ENCODE measurements at regions not wholly inside any gene's neighbourhood (a gene's known extent, or its start where the extent isn't known, plus 50 kb on each side); places are given as distances from the start of the nearest gene placed in this dataset.

DNA sequence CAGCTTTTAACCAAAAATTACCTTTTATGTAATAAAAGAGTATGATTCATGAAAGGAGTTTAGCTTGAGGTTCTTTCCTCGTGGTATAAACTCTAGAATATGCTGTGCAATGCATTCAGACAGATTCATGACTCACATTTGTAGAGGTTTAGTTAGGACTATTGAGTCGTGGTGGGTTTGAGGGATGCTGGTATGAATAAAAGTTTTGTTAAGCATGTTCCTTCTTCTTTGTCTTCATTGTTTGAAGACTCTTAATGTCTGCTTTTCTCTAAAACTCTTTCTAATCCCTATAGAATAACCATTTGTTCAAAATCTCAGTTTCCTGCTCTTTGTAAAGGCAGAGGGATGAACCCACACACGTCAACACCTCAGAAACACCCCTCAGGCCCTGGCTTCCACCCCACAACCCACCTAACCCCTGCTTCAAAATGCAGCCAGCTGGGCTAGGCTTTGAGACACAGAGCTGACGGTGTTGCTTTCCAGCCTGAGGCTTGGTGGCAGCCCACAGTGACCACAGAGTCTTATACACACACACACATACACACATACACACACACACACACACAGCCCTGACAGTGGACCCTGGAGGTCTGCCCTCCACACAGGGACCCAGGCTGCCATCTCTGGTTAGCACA, 69.0 kb upstream of the IRX1 start:
- Histone ChIP-seq H3K79me2 (ENCODE audit: low read length) (no peaks in the 10 kb centered on the region), H3K9ac (ENCODE audit: low read length) (no peak overlapping the region), H3K4me2 (ENCODE audit: low read depth, low read length, poor library complexity, severe bottlenecking) (no peak overlapping the region), H2AFZ (ENCODE audit: low read length) (no peak overlapping the region), H3K27me3 (ENCODE audit: low read length) (no peaks in the 10 kb centered on the region), H3K4me3 (ENCODE audit: low read length) (no peak overlapping the region), H3K27ac (ENCODE audit: low read length) (no peak overlapping the region), H3K4me1 (ENCODE audit: low read length) (no peaks in the 10 kb centered on the region), H3K9me3 (ENCODE audit: low read length) (peaks cover 28% of the 10 kb centered on the region), H3K9me2 (replicated peaks; ENCODE audit: insufficient read depth, low read length) (no peaks in the 10 kb centered on the region), H4K20me1 (ENCODE audit: insufficient read depth, low read depth, low read length) (no peaks in the 10 kb centered on the region), H3K36me3 (ENCODE audit: insufficient read depth, low read length) (no peaks in the 10 kb centered on the region)
- DNase-seq = no peak

DNA sequence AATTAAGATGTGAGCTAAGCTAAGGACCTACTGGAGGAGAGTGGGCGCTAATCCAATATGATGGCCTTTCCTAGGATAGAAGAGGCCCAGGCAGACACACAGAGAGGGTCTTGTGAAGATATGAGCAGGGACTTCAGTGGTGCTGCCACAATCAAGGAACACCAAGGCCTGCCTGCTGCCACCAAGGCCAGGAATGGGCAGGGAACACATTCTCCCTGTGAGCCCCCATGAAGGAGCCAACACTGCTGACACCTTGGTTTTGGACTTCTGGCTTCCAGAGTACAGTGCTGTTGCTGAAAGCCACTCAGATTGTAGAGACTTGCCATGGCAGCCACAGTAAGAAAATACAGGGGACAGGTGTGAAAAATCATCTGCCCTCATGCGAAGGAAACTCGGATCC, 73.1 kb upstream of the IRX1 start:
- Histone ChIP-seq H3K9me2 (replicated peaks; ENCODE audit: insufficient read depth, low read length) (no peaks in the 10 kb centered on the region), H3K4me1 (ENCODE audit: low read length) (no peaks in the 10 kb centered on the region), H4K20me1 (ENCODE audit: insufficient read depth, low read depth, low read length) (no peaks in the 10 kb centered on the region), H3K4me3 (ENCODE audit: low read length) (no peak overlapping the region), H3K27me3 (ENCODE audit: low read length) (no peaks in the 10 kb centered on the region), H3K79me2 (ENCODE audit: low read length) (no peaks in the 10 kb centered on the region), H3K9ac (ENCODE audit: low read length) (no peak overlapping the region), H2AFZ (ENCODE audit: low read length) (no peak overlapping the region), H3K9me3 (ENCODE audit: low read length) (peaks cover 30% of the 10 kb centered on the region), H3K4me2 (ENCODE audit: low read depth, low read length, poor library complexity, severe bottlenecking) (no peak overlapping the region), H3K27ac (ENCODE audit: low read length) (no peak overlapping the region), H3K36me3 (ENCODE audit: insufficient read depth, low read length) (no peaks in the 10 kb centered on the region)
- DNase-seq = no peak

DNA sequence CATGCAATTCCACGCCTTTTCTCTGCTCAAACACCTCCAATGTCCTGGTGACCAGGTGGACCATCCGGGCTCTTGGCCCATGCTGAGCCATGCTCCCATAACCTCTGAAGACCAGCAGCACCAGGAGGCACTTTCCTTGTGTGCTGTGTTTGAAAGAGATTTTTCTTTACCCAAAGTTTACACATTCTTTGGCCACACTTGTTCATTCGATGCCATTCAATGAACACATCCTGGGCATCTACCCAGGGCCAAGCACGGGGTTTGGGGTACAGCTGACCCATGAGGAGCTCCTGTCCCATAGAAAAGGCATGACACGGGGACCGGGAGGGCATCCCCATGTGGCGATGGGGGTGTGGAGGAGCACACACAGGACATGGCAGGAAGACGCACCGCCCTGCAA, 77.1 kb upstream of the IRX1 start:
- Histone ChIP-seq H3K36me3 (ENCODE audit: insufficient read depth, low read length) (no peaks in the 10 kb centered on the region), H3K9ac (ENCODE audit: low read length) (no peak overlapping the region), H3K4me2 (ENCODE audit: low read depth, low read length, poor library complexity, severe bottlenecking) (no peak overlapping the region), H3K4me1 (ENCODE audit: low read length) (no peaks in the 10 kb centered on the region), H2AFZ (ENCODE audit: low read length) (no peak overlapping the region), H3K27me3 (ENCODE audit: low read length) (no peaks in the 10 kb centered on the region), H3K4me3 (ENCODE audit: low read length) (no peak overlapping the region), H3K9me3 (ENCODE audit: low read length) (peaks cover 13% of the 10 kb centered on the region), H4K20me1 (ENCODE audit: insufficient read depth, low read depth, low read length) (no peaks in the 10 kb centered on the region), H3K79me2 (ENCODE audit: low read length) (no peaks in the 10 kb centered on the region), H3K27ac (ENCODE audit: low read length) (no peak overlapping the region), H3K9me2 (replicated peaks; ENCODE audit: insufficient read depth, low read length) (no peaks in the 10 kb centered on the region)
- no peak for DNase-seq

DNA sequence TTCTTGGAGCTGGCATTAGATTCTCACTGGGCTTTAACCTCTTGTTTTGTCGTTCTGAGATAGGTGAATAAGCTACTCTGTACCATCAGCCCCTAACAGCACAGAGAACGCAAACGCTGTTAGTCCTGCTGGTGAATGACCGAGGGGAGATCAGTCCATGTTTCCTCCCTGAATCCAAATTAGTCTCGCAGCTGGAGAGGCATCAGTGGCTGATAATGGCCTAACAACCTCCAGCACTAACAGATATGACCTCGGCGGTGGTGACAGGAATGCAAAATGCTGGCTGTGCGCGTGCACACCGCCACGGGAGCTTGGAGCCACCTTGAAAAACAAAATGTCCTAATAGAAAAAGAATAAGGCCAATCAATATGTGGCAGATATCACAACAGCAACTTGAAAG, 77.6 kb upstream of the IRX1 start:
- no peak overlapping the region for H3K27ac ChIP-seq (ENCODE audit: low read length)
- no peak overlapping the region for H3K4me2 ChIP-seq (ENCODE audit: low read depth, low read length, poor library complexity, severe bottlenecking)
- no peaks in the 10 kb centered on the region for H3K9me2 ChIP-seq (replicated peaks; ENCODE audit: insufficient read depth, low read length)
- no peak overlapping the region for H3K4me3 ChIP-seq (ENCODE audit: low read length)
- H2AFZ ChIP-seq (ENCODE audit: low read length) = no peak overlapping the region
- H3K36me3 ChIP-seq (ENCODE audit: insufficient read depth, low read length) = no peaks in the 10 kb centered on the region
- H3K9me3 ChIP-seq (ENCODE audit: low read length) = peaks cover 12% of the 10 kb centered on the region
- H3K4me1 ChIP-seq (ENCODE audit: low read length) = no peaks in the 10 kb centered on the region
- no peak for DNase-seq
- H3K9ac ChIP-seq (ENCODE audit: low read length) = no peak overlapping the region
- no peaks in the 10 kb centered on the region for H3K27me3 ChIP-seq (ENCODE audit: low read length)
- no peaks in the 10 kb centered on the region for H3K79me2 ChIP-seq (ENCODE audit: low read length)
- no peaks in the 10 kb centered on the region for H4K20me1 ChIP-seq (ENCODE audit: insufficient read depth, low read depth, low read length)

DNA sequence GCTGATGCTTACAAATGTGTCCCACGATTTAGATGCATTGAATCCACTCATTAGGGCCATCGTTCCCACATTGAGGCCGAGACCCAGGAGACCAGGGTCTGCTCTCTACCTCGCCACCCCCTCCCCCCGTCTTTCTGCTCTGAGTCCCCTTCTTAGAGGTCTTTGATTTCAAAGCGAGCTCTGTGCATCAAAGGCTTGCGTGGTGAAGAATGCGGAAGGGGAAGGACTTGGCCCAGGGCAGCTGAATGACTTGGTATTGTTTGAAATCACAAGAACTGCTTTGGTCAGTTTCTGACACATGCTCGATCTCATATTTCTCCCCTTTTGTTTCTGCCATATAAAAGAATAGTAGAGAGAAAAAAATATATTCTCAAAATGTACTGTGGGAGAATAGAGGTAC, 78.3 kb upstream of the IRX1 start:
- Histone ChIP-seq H3K9me3 (ENCODE audit: low read length) (peaks cover 12% of the 10 kb centered on the region), H3K36me3 (ENCODE audit: insufficient read depth, low read length) (no peaks in the 10 kb centered on the region), H4K20me1 (ENCODE audit: insufficient read depth, low read depth, low read length) (no peaks in the 10 kb centered on the region), H3K9ac (ENCODE audit: low read length) (no peak overlapping the region), H3K27me3 (ENCODE audit: low read length) (no peaks in the 10 kb centered on the region), H3K4me2 (ENCODE audit: low read depth, low read length, poor library complexity, severe bottlenecking) (no peak overlapping the region), H2AFZ (ENCODE audit: low read length) (no peak overlapping the region), H3K4me3 (ENCODE audit: low read length) (no peak overlapping the region), H3K4me1 (ENCODE audit: low read length) (no peaks in the 10 kb centered on the region), H3K27ac (ENCODE audit: low read length) (no peak overlapping the region), H3K9me2 (replicated peaks; ENCODE audit: insufficient read depth, low read length) (no peaks in the 10 kb centered on the region), H3K79me2 (ENCODE audit: low read length) (no peaks in the 10 kb centered on the region)
- DNase-seq = no peak

DNA sequence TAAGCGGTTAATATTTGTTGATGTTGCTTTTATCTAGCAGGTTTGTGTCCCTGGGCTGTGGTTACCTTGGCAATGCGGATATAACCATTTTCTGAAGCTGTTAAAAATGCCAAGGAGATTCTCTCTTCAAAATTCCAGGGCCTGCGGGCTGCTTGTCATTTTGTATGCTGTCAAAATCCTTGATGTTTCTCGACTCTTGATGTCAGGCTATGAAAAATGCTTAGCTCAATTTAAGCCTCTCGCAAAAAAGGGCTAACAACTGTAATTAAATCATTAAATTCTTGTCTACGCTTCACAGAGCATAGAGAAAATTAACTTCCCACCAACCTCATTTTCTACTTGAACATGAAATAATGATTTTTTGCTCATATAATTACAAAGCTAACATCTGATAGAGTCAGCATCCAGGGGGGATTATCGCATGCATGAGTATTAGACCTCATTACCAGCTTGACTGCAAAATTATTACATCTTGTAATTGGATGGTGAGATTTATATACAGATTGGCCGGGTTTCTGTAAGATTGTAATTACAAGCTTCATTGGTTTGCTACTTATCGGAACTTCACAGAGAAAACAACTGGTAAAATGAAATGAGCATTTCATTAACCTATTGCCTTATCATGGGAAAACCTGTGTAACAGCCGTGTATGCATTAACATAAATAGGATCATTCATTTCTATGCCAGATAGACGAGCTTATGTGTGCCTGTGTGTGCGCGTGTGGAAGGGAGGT, 83.1 kb upstream of the IRX1 start:
- Histone ChIP-seq H3K9me3 (ENCODE audit: low read length) (peaks cover 15% of the 10 kb centered on the region), H3K27ac (ENCODE audit: low read length) (no peak overlapping the region), H3K4me1 (ENCODE audit: low read length) (no peaks in the 10 kb centered on the region), H2AFZ (ENCODE audit: low read length) (no peak overlapping the region), H3K9ac (ENCODE audit: low read length) (no peak overlapping the region), H3K4me3 (ENCODE audit: low read length) (no peak overlapping the region), H4K20me1 (ENCODE audit: insufficient read depth, low read depth, low read length) (no peaks in the 10 kb centered on the region), H3K36me3 (ENCODE audit: insufficient read depth, low read length) (no peaks in the 10 kb centered on the region), H3K27me3 (ENCODE audit: low read length) (no peaks in the 10 kb centered on the region), H3K9me2 (replicated peaks; ENCODE audit: insufficient read depth, low read length) (no peaks in the 10 kb centered on the region), H3K79me2 (ENCODE audit: low read length) (no peaks in the 10 kb centered on the region), H3K4me2 (ENCODE audit: low read depth, low read length, poor library complexity, severe bottlenecking) (no peak overlapping the region)
- DNase-seq = no peak

DNA sequence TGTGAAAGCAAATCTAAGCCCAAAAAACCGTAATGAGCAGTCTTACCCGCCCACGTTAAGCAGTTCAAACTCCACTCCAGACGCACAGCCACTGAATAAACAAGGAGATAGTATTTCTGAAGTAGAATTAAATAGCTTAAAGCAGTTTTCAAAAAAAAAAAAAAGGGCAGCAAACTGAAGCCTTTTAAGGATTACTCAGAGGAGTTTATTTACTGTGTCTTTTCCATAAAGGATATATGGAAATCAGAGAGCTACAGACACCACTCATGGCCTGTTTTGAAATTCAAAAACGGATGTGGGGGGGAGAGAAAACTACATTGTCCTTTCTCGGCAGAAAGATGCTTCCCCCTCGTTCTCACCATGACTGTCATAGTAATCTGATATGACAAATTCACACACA, 83.7 kb upstream of the IRX1 start:
- no peak for DNase-seq
- H3K9me3 ChIP-seq (ENCODE audit: low read length) = peaks cover 14% of the 10 kb centered on the region
- no peaks in the 10 kb centered on the region for H3K4me1 ChIP-seq (ENCODE audit: low read length)
- H3K9ac ChIP-seq (ENCODE audit: low read length) = no peak overlapping the region
- no peak overlapping the region for H3K27ac ChIP-seq (ENCODE audit: low read length)
- no peaks in the 10 kb centered on the region for H3K27me3 ChIP-seq (ENCODE audit: low read length)
- H3K9me2 ChIP-seq (replicated peaks; ENCODE audit: insufficient read depth, low read length) = no peaks in the 10 kb centered on the region
- H3K36me3 ChIP-seq (ENCODE audit: insufficient read depth, low read length) = no peaks in the 10 kb centered on the region
- no peaks in the 10 kb centered on the region for H3K79me2 ChIP-seq (ENCODE audit: low read length)
- no peak overlapping the region for H3K4me2 ChIP-seq (ENCODE audit: low read depth, low read length, poor library complexity, severe bottlenecking)
- H3K4me3 ChIP-seq (ENCODE audit: low read length) = no peak overlapping the region
- no peak overlapping the region for H2AFZ ChIP-seq (ENCODE audit: low read length)
- no peaks in the 10 kb centered on the region for H4K20me1 ChIP-seq (ENCODE audit: insufficient read depth, low read depth, low read length)

DNA sequence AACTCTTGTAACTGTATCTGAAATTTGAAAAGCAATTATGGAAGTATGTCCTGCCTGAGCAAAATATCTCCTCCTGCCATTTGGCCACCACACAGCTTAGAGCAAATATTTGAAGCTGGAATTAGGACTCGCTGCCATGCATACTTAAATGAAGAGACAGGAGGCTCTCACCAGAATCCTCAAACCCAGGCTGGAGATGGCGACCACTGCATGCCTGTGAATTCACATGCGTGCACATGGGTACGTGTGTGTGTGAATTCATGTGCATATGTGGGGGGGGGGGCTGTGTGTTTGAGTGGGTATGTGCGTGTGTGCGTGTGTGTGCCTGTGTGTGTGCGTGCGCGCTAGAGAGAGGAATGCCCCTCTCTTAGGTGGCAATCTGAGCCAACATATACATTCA, 84.1 kb upstream of the IRX1 start:
- Histone ChIP-seq H3K9me2 (replicated peaks; ENCODE audit: insufficient read depth, low read length) (no peaks in the 10 kb centered on the region), H3K27me3 (ENCODE audit: low read length) (no peaks in the 10 kb centered on the region), H3K36me3 (ENCODE audit: insufficient read depth, low read length) (no peaks in the 10 kb centered on the region), H3K9ac (ENCODE audit: low read length) (no peak overlapping the region), H3K9me3 (ENCODE audit: low read length) (peaks cover 14% of the 10 kb centered on the region), H3K27ac (ENCODE audit: low read length) (no peak overlapping the region), H4K20me1 (ENCODE audit: insufficient read depth, low read depth, low read length) (no peaks in the 10 kb centered on the region), H3K4me2 (ENCODE audit: low read depth, low read length, poor library complexity, severe bottlenecking) (no peak overlapping the region), H3K4me1 (ENCODE audit: low read length) (no peaks in the 10 kb centered on the region), H2AFZ (ENCODE audit: low read length) (no peak overlapping the region), H3K79me2 (ENCODE audit: low read length) (no peaks in the 10 kb centered on the region), H3K4me3 (ENCODE audit: low read length) (no peak overlapping the region)
- no peak for DNase-seq

Data from Karpas-422 (cell line).